Activated CD4-positive, alpha-beta T cell treated with anti-CD3 and anti-CD28 coated beads, Interleukin-10, Interleukin-2, amounts not matched to agents 100 ng/mL and 50 ng/mL, durations not matched to agents 16 hours and 8 hours (primary cell): ENCODE measurements at regions not wholly inside any gene's neighbourhood (a gene's known extent, or its start where the extent isn't known, plus 50 kb on each side); places are given as distances from the start of the nearest gene placed in this dataset.

Source experiments
- DNase-seq: peaks from one replicate; pipeline ENCODE4 v3.0.0-alpha.2; 2020

DNA sequence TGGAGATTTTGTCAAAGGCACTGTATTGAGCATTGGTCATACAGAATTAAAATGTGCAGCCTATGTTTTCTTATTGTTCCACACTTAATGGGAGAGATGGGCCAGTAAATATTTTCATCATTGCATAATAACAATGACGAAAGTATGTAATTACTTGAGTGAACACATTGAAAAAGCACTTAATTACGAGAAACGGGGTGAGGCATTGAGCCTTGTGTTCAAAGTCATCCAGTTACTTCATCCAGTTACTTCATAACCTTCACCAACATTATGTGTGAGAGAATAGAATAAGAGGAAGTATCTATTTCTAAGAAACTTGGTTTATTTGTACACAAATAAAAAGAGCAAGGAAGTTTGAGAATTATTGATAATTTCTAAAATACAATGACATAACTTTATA is 1427.0 kb downstream of the ADGRL3 start:
- no peak for DNase-seq

DNA sequence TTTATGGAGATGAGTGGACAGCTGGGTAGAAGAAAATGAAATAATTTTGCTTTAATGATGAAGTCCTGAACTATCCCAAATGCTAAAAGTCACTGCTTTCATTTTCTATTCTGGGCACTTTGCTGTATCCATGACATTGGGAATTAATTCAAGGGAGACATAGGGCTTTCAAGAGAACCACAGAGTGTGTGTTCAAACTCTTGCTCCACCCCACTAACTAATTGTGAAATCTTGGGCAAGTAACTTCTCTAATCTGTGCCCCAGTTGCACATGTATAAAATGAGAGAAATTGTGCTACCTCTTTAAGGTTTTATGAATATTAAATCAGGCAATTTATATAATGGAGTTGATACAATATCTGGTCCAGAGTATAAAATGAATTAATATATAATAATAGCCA is 1422.0 kb downstream of the ADGRL3 start:
- DNase-seq = no peak

DNA sequence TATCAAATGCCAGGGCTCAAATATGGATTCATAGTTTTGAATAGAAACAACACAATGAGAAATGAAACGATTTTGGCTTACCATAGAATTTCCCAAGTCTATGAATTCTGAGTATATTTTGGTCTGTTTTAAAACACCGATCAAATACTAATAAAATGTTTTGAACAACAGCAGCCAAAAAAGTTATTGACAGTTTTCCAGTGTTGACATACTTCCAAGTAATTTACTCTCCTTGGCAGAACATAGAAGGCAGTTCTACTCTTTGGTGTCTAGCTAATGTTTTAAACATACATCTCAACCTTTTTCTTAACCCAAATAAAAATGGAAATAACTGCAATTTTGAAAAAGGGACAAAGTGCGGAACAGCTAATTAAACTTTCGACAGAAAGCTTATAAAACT is 1419.8 kb downstream of the ADGRL3 start:
- DNase-seq = no peak

DNA sequence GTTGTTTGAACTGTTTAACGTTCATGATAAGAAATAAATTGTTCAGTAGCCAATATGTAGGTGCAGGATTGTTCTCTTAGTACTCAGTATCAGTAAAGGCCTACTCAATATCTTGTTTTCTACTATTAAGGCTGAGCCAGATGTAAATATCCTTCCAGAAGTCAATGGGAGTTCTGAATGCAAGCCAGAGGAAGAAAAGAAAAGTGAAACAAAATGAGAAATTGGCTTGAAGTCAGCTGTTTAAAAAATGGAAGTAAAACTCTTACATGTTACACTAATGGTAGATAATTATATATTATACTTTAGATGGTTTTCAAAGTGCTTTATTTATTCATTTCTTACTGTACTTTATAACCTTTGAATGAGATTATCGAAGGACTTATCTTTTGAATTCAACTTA is 1417.9 kb downstream of the ADGRL3 start:
- DNase-seq = no peak

DNA sequence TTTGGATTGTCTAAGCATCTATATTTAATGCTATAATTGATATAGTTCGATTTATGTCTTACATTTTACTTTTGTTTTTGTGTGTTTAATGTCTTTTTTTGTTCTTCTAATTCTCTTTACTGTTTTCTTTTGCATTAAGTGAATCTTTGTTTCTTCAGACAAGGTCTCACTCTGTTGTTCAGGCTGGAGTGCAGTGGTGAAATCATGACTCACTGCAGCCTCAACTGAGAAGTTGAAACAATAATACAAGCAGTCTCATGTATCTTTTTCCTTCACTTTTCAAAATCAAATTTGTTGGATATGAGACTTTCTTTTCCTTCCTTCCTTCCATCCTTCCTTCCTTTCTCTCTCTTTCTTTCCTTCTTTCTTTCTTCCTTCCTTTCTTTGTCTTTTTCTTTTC is 1401.6 kb downstream of the ADGRL3 start:
- no peak for DNase-seq

DNA sequence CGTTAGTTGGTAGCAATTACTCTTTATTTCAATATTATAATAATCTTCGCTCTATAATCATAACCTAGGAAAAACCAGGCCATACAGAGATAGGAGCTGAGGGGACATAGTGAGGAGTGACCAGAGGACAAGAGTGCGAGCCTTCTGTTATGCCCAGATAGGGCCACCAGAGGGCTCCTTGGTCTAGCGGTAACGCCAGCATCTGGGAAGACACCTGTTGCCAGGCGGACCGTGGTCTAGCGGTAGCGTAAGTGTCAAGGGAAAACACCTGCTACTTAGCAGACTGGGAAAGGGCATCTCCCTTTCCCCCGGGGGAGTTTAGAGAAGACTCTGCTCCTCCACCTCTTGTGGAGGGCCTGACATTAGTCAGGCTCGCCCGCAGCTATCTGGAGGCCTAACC is 1395.1 kb downstream of the ADGRL3 start:
- DNase-seq = peak; percentile 5

DNA sequence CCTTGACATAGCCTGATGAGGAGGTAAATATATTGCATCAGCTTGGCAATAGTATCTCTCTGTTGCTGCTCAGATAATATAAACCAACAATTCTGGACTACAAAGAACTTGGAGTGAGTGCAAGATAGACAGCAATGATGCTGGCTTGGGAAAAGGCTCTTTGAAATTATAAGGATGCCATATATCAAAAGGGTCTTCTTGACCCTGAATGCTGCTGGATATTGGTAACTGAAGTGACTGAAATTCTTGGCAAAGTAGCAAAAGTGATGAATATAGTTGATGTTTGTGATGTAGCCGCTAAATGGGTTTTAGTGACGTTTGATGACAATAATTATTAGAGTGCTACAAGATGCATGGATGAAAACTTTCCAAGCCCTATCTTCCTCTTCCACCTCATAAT is 1391.6 kb downstream of the ADGRL3 start:
- no peak for DNase-seq

DNA sequence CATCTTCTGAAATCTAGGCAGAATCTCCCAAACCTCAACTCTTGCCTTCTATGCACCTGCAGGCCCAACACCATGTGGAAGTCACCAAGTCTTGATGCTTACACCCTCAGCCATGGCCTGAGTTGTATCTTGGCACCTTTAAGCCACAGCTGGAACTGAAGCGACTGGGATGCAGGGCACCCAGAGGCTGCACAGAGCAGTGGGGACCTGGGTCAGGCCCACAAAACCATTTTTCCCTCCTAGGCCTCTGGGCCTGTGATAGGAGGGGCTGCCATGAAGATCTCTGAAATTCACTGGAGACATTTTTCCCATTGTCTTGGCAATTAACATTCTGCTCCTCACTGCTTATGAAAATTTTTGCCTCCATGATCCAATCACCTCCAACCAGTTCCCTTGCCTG is 1388.5 kb downstream of the ADGRL3 start:
- no peak for DNase-seq

DNA sequence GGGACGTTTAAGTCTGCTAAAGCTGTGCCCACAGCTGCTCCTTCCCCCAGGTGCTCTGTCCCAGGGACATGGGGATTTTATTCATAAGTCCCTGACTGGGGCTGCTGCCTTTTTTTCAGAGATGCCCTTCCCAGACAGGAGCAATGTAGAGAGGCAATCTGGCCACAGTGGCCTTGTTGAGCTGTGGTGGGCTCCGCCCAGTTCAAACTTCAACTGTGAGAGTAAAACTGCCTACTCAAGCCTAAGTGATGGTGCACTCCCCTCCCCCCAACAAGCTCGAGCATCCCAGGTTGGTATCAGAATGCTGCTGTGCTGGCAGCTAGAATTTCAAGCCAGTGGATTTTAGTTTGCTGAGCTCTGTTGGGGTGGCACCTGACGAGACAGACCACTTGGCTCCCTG is 1371.4 kb downstream of the ADGRL3 start:
- DNase-seq = no peak

DNA sequence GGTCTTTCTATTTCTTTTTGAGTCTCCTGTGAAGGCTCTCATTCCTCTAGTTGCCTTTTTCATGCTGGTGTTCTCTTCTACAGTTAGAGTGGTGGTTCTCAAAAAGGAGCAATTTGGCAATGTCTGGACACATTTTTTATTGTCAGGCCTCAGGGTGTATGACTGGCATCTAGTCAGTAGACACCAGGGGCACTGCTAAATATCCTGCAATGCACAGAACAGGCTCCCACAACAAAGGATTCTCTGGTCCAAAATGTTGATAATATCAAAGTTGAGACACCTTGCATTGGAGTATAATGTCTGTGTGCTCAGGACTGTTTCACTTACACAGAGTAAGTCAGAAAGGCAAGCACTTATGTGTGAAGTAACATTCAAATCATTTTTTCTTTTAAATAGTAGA is 1360.7 kb downstream of the ADGRL3 start:
- no peak for DNase-seq

DNA sequence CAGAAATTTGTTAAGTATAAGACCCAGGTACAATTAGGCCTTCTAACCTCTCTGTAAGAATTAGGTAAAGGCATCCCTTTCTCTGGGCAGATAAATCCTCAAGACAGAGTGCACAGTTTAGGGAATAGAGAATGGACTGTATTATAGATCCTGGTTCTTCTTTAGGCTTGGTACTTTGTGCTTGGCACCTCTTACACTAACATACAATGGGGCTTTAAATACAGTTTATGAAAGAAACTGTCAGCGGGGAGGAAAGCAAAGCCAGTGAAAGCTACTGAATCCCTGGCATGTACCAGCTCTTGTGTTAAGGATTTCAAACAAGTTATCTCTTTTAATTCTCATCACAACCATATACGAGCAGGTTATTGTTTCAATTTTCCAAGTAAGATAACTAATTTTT is 1350.0 kb downstream of the ADGRL3 start:
- DNase-seq = no peak

DNA sequence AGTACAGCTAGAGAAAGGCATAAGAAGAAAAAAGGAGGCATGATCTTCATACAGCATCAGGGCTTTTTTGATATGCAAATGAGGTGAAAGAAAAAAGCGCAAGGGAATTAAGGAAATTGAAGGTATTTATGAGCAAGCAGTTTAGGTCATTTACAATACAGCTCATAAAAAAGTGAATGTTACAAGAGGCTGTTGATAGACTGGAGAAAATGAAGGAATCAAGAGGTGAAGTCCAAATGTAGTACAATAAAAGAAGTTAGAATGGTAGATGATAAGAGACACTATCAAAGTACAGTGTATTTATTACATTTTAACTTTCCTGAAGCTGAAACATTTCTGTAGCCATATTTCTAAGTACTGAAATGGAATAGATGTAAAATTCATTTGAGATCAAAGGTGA is 1349.5 kb downstream of the ADGRL3 start:
- DNase-seq = no peak

DNA sequence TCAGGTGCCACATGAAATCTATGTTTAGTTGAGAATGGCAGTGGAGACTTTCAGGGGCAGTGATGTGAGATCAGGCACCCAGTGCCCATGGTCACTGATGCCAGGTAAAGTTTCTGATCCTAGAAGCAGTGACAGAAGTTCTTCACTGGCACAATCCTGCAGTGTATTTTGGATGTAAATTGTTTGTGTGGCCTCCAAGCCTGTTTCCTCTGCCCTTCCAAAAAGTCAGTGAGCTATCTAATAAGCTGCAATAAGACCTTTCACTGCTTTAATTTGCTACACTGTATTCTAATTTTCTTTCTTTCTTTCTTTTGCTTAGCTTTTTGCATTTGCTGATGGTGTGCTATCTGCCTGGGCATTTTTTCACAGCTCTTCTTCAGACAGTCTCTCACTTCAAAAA is 1348.6 kb downstream of the ADGRL3 start:
- no peak for DNase-seq

DNA sequence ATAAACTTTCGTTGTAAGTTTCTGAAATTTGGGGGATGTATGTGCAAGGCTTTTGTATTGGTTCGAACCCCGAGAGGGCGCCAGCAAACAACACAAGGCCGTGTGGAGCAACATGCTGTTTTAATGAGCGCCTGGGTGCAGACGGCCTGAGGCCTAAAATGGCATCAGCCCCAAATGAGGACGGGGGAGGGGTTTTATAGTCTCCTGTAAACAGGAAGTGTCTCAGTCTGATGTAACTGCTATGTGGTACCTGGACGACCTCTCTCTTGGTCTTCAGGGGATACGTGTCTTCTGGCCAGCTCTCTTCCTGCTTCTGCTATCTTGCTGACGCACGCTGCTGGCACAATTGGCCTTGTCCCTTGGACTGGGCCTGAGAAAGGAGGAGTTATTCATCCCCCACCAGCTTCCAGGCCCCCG is 1348.0 kb downstream of the ADGRL3 start:
- no peak for DNase-seq

DNA sequence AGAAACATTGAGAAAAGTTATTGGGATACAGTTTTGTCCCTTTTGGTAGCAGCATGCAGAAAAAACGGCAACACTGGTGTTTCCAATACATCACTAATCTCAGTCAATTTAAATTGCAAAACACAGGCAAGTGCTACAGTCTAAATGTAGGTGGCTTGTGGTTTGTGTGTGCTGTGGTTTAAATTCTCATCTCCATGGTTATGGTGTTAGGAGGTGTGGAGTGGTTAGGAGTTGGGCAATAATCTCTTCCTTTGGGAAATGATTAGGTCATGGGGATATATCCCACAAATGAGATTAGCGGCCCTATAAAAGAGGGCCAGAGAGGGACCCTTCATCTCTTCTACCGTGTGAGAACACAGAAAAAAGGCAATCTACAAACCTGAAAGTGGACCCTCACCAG is 1344.3 kb downstream of the ADGRL3 start:
- no peak for DNase-seq

DNA sequence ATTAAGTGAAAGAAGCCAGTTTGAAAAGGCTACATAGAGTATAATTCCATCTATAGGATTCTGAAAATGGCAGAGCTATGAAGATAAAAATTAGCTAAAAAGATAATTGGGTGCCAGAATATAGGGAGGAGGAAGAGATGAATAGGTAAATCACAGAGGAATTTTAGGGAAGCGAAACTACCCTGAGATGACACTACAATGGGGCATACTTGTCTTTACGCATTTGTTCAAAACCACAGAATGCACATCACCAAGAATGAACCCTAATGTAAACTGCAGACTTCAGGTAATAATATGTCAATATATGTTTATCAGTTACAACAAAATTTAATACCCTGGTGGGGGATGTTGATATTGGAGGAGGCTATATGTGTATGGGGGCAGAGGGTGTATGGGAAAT is 1342.9 kb downstream of the ADGRL3 start:
- DNase-seq = no peak

DNA sequence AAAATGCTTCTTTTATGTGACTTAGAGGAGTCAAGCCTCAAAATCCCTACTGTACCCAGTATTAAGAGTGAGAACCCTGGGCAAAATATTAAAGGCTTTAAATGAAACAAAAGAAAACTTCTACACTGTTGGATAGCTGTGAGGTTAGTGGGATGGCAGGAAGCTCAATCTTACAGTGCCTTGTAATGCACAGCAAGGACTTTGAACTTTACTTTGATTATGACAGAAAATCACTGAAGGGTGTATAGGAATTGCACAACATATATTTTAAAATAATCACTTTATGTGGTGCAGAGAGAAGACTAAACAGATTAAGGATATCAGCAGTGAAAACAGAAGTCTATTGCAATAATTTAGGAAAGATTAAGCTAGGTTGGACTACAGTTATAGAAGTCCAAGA is 1333.4 kb downstream of the ADGRL3 start:
- no peak for DNase-seq

DNA sequence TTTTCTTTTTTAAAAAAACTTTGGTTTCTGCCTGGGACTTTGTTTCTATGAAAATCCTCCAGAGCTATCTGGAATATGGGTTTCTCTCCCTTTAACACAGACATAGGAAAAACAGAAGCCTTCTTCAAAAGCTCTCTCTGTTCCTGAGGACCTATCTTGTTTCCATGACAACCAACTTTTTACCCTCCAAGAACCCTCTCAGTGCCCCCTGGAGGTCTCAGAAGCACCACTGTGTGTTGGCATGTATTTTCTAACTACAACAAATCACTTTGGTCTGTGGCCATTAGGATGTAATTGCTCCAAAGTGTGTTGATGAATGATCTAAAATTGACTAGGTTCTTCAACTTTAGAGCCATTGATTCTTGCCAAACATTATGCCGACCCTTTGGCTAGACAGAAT is 1331.6 kb downstream of the ADGRL3 start:
- no peak for DNase-seq

DNA sequence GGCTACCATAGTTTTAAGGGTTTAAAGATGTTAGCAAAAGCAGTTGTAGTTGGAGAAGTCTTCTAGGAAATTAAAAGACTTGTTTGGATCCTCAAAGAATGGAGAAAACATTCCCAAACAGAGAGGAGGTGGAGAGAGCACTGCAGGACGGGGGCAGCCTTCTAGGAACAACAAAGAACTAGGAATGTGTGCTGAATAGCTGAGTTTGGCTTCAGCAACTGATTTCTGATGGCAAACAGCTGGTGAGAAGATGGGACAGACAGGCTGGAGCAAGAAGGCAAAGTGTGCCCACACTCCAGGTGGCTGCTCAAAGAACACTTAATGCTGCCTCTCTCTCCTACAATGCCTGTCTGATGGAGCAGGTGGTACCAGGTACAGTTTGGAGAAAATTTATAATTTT is 1331.1 kb downstream of the ADGRL3 start:
- no peak for DNase-seq

DNA sequence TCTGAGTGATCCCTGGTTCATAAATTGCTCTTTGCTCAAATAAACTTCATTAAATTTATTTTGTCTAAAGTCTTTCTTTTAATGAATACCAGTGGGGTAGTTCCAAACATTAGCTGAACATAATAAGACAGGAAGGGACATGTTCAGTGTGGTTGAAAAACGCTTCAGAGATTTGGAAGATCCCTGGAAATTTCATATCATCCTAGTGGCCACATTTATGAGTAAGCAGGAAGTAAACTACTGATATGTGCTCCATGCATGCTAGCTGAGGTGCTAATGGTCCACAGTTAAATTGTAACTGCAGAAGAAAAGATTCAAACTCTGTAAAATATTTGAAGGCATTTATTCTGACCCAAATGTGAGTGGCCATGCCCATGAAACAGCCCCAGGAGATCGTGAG is 1328.7 kb downstream of the ADGRL3 start:
- DNase-seq = no peak

DNA sequence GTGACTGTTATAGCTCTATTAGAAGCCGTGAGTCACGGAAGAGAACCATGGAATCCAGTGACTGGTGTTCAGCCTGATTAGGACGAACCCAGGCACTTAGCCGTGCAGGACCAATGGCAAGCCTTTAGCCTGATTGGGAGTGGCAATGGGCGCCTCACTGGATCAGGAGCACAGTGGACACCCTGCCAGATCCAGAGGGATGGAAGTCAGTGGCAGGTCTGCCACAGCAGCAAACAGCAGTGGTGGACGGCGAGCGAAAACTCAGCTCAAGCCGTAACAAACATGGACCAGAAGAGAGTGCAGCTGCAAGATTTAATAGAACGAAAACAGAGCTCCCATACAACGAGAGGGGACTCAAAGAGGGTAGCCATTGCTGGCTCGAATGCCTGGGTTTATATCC is 1326.5 kb downstream of the ADGRL3 start:
- DNase-seq = no peak

DNA sequence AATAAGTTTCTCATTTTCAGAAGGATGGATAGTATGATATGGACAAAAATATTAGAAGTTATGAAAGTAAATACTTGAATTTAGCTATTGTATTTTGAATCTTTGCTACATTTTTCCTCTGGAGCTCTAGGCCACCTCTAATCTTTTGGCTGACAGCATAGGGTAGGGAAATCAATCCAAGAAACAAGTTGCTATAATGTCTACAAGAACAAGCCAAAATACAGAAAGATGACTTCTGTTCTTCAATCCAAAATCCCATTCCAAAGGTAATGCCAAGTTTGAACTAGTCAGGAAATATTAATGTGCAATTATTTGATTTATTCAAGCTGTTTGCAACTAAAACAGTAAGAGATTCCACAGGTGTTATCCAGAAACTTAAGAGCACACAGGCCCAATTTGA is 1323.1 kb downstream of the ADGRL3 start:
- no peak for DNase-seq

DNA sequence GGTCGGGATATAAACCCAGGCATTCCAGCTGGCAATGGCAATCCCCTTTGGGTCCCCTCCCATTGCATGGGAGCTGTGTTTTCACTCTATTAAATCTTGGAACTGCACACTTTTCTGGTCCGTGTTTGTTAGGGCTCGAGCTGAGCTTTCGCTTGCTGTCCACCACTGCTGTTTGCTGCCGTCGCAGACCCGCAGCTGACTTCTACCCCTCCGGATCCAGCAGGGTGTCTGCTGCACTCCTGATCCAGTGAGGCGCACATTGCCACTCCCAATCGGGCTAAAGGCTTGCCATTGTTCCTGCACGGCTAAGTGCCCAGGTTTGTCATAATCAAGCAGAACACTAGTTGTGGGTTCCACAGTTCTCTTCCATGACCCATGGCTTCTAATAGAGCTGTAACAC is 1322.1 kb downstream of the ADGRL3 start:
- no peak for DNase-seq

DNA sequence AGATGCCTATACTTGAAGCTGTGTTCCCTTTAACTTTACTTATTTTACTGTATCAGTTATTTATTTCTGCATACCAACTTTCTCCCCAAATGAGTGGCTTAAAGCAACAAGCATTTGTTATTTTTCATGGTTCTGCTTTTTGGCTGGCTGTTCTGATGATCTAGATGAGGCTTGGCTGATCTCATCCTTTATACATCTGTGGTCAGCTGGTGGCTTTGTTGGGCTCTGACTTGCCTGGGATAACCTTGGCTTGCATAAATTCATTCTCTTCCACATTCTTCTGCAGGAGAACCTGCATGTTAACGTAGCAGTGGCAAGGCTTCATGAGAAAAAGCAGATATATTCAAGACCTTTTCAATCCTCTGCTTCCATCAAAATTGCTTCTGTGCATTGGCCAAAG is 1317.6 kb downstream of the ADGRL3 start:
- DNase-seq = no peak

DNA sequence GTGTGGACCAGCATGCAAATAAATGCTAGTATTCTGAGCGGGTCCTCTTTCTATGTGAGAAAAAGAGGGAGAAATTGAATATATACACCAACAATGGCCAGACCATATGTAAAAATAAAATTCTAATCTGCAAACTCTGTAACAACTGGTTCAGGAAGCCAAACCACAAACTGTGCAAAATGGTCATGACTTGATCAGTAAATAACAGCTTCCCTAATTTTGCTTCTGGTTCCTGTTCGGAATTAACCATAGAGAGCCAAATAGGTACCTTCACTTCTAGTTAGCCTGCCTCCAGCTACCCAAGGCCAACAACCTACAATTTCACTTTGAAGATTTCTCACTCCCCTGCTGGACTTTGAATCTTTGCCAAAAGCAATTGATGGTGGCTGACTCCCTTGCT is 1313.2 kb downstream of the ADGRL3 start:
- no peak for DNase-seq

DNA sequence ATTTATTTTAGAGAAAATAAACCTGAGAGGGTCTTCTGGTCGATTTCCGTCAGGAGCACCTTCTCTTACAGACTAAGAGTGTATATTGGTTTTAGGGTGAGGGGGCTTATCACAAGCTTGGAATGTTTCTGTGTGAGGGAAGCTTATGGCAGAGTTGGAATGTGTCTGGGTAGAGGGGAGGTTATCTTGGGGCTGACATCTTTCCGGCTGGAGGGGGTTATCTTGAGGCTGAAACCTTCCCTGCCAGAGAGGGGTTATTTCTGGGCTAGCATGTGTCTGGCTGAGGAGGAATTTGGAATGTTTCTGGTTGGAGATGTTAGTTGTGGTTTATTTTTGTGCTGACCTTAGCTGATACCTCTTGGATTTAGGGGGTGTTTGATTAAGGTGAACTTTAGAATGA is 1312.1 kb downstream of the ADGRL3 start:
- no peak for DNase-seq
